C4-2B (cell line): ENCODE measurements at regions not wholly inside any gene's neighbourhood (a gene's known extent, or its start where the extent isn't known, plus 50 kb on each side); places are given as distances from the start of the nearest gene placed in this dataset.

Experiments used
- H3K27ac ChIP-seq: fragments of 450-650 bp; 2 replicates; pipeline ENCODE4 v1.5.1; 2017
- ZFX ChIP-seq: fragments of 450-650 bp; IDR thresholded peaks from 2 replicates; pipeline ENCODE4 v1.6.1; 2017
- TF ChIP-seq, protein P1 (sequence below): fragments of 450-650 bp; conservative IDR thresholded peaks from 2 replicates; pipeline ENCODE4 v1.5.1; 2017; ENCODE audit warnings: mild to moderate bottlenecking

DNA sequence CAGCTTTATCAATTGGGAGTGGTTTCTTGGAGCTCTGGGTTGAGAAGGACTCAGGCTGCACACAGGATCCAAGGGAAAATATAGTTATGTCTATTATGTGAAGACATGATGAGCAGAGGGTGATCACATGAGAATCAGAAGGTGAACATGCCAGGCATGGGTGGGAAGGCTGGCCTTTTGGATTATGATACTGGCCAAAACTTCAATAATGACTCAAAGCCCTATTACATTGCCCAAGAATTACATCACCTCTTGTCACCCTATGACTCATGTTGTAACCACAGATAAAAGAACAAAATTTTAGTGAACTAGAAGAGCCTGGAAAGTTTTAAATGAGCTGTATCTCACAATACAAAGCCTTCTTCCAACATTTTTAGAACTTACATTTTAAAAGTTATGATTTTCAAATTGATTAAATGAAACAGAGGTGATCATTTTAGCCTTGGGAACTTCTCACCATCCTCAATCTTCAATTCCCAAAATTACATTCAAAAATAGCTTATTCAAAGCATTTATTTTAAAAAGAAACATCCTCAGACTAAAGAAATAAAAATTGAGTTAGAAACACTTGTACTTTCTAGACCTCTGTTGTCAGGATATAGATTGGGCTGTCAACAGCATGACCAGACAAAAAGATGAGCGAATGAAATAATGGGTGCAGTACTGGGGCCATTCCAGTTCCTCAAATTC lies 428.3 kb downstream of the MBD2 start:
- TF ChIP-seq ZFX: no peak
- TF ChIP-seq, protein P1, sequence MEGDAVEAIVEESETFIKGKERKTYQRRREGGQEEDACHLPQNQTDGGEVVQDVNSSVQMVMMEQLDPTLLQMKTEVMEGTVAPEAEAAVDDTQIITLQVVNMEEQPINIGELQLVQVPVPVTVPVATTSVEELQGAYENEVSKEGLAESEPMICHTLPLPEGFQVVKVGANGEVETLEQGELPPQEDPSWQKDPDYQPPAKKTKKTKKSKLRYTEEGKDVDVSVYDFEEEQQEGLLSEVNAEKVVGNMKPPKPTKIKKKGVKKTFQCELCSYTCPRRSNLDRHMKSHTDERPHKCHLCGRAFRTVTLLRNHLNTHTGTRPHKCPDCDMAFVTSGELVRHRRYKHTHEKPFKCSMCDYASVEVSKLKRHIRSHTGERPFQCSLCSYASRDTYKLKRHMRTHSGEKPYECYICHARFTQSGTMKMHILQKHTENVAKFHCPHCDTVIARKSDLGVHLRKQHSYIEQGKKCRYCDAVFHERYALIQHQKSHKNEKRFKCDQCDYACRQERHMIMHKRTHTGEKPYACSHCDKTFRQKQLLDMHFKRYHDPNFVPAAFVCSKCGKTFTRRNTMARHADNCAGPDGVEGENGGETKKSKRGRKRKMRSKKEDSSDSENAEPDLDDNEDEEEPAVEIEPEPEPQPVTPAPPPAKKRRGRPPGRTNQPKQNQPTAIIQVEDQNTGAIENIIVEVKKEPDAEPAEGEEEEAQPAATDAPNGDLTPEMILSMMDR: no peak
- H3K27ac ChIP-seq: no peak overlapping the region

DNA sequence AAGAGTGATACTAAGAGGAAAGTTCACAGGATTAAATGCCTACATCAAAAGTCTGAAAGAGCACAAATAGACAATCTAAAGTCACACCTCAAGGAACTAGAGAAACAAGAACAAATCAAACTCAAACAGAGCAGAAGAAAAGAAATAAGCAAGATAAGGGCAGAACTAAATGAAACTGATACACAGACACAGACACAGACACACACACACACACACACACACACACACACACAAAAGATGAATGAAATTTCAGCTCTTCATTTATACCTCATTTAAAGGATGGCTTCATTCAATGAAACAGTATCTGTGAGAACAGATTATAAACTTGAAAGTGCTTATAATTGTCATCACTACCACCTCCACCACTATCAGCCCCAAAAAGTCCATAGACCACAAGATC lies 428.9 kb downstream of the MBD2 start:
- H3K27ac ChIP-seq: no peak overlapping the region
- TF ChIP-seq, protein P1: no peak
- TF ChIP-seq ZFX: no peak

DNA sequence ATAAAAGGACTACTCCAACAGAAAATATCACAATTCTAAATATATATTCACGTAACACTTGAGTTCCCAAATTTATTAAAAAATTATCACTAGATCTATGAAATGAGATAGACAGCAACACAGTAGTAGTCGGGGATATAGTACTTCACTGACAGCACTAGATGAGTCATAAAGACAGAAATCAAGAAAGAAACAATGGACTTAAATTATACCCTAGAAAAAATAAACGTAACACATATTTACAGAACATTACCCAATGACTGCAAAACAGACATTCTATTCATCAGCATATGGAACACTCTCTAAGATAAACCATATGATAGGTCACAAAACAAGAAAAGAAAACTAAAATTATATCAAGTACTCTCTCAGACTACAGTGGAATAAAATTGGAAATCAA lies 429.4 kb downstream of the MBD2 start:
- H3K27ac ChIP-seq: no peak overlapping the region
- TF ChIP-seq ZFX: no peak
- TF ChIP-seq, protein P1: no peak

DNA sequence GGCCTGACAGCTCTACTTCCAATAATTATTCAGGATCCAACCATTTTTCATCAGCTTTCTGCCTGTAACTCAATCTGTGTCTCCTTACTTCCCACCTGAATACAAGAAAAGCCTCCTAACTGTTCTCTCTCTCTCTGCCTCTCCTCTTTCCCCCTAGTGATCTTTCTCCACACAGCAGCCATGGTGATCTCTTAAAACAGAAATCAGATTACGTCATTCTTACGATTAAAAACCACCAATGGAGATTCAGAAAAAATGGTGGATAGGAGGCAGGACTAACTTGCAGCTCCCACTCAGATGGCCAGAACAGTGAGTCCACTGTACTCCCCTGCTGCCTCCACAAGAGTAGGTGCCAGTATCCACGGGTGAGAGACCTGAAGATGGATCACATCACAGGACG lies 431.7 kb downstream of the MBD2 start:
- H3K27ac ChIP-seq: no peak overlapping the region
- TF ChIP-seq, protein P1: no peak
- no peak for TF ChIP-seq ZFX

DNA sequence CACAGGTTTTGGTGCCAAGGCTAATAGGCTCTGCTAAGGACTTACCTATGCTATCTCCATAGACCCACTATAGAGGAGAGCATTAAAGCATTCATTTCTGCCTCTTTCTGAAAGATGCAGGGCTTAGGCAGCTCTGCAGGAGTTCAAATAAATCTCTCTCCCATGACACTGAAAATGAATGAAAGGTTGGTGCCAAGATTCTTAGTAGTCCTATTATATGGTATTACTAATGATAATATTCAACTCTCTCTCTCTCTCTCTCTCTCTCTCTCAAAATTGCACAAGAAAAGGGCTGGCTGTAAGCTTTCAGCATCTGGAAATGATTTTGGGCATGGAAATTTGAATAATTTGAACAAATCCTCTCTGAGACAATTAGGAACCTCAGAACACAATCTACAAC lies 433.7 kb downstream of the MBD2 start:
- no peak overlapping the region for H3K27ac ChIP-seq
- no peak for TF ChIP-seq ZFX
- TF ChIP-seq, protein P1: no peak

DNA sequence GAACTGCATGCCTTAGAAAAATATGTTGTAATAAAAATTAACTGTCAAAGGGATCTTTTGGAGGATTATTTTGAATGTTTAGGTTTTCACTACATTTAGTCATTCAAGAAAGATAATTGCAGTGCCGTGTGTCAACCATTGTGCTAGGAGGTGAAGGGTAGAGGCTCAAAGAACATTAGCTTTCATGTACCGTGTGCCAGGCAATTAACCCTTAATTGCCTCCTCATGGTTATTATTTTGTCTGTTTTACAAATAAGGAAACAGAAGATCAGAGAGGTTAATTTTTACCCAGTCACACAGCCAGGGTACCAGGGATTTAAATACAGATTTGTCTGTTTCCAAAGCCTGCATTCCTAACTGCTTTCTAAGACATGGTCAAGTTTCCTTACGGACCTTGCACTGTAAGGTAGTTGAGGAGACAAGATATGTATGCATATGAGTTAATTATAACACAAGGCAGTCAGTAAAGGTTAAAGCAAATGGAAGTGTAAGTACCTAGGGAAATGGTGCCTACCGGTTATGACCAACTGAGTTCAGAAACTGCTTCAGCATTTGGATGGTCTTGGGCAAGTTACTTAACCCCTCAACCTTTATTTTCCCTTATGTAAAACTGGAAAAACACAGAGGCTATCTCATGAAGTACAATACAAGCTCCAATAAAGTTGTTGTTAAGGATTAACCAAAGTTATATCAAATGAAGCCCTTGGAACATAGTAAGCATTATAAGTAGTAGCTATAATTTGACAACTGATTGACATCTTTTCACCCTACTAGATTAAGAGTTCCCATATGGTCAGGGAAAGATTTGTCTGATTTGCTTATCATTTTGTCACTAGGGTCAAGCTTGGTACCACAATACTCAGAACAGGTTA lies 434.9 kb downstream of the MBD2 start:
- H3K27ac ChIP-seq: no peak overlapping the region
- TF ChIP-seq ZFX: no peak
- TF ChIP-seq, protein P1: no peak

DNA sequence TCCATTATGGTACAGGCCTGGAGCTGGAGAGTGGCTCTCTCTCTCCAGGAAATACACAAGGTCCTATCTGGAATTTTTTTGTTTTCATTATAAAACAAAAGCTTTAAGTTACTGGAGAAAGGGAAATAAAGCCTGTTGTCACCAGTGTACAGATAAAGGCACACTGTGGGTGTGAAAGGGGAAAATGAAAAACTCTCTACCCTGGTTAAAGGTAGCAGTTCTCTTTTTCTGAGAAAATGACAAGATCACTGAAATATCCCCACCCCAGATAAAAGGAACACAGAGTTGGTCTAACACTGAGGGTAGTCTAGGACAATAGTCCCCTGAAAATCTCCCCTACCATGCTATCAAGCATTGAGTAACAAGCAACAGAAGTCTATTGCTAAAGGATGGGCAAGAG lies 438.7 kb downstream of the MBD2 start:
- no peak overlapping the region for H3K27ac ChIP-seq
- no peak for TF ChIP-seq ZFX
- TF ChIP-seq, protein P1: no peak
